Kidney epithelial cell (primary cell): ENCODE measurements at regions not wholly inside any gene's neighbourhood (a gene's known extent, or its start where the extent isn't known, plus 50 kb on each side); places are given as distances from the start of the nearest gene placed in this dataset.

Experiments used
- DNase-seq: peaks from one replicate; pipeline ENCODE4 v3.0.0-alpha.2; 2010; ENCODE audit warnings: low read depth
- H3K27me3 ChIP-seq: 2 replicates; pipeline ENCODE4 v1.6.0; 2011; ENCODE audit warnings: low read length; ENCODE audit not compliant: control insufficient read depth, insufficient read depth
- H3K36me3 ChIP-seq: 2 replicates; pipeline ENCODE4 v1.5.1; 2011; ENCODE audit warnings: low read length; ENCODE audit not compliant: control insufficient read depth, insufficient read depth
- H3K4me3 ChIP-seq: 2 replicates; pipeline ENCODE4 v1.5.1; 2011; ENCODE audit warnings: low read depth, mild to moderate bottlenecking, control low read depth, low read length
- TF ChIP-seq, protein P1 (sequence below): IDR thresholded peaks from 2 replicates; pipeline ENCODE4 v1.5.1; 2011; ENCODE audit warnings: mild to moderate bottlenecking, moderate library complexity, low read length, control low read depth, inconsistent platforms; ENCODE audit not compliant: insufficient read depth, poor library complexity, severe bottlenecking

GRCh38 chr4:179195887-179196286 lies 1753.7 kb upstream of the AGA start:
- Histone ChIP-seq H3K4me3 (no peak overlapping the region), H3K27me3 (no peaks in the 10 kb centered on the region), H3K36me3 (no peaks in the 10 kb centered on the region)
- DNase-seq: no peak
- TF ChIP-seq, protein P1, sequence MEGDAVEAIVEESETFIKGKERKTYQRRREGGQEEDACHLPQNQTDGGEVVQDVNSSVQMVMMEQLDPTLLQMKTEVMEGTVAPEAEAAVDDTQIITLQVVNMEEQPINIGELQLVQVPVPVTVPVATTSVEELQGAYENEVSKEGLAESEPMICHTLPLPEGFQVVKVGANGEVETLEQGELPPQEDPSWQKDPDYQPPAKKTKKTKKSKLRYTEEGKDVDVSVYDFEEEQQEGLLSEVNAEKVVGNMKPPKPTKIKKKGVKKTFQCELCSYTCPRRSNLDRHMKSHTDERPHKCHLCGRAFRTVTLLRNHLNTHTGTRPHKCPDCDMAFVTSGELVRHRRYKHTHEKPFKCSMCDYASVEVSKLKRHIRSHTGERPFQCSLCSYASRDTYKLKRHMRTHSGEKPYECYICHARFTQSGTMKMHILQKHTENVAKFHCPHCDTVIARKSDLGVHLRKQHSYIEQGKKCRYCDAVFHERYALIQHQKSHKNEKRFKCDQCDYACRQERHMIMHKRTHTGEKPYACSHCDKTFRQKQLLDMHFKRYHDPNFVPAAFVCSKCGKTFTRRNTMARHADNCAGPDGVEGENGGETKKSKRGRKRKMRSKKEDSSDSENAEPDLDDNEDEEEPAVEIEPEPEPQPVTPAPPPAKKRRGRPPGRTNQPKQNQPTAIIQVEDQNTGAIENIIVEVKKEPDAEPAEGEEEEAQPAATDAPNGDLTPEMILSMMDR: no peak

DNA sequence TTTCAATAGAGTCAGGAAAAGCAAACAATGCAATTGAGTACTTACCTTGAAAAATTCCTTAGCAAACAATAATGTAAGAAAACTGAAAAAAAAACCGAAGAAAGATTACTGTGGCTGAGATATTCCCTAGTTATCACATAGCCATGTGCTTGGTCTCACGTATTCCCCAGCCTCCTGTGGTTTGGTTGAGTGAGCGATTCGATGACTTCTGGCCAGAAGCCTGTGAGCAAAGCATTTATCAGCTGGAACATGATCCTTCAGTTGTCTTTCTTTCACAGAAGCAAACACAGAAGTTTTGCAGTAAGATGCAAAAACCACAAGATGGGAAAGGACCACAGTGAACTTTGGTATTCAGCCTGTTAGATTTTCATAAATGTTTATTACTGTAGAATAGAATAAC lies 1754.3 kb upstream of the AGA start:
- TF ChIP-seq, protein P1: no peak
- H3K4me3 ChIP-seq: no peak overlapping the region
- peak; percentile 5 for DNase-seq
- H3K36me3 ChIP-seq: no peaks in the 10 kb centered on the region
- no peaks in the 10 kb centered on the region for H3K27me3 ChIP-seq

- TF ChIP-seq, protein P1: no peak
- Histone ChIP-seq H3K27me3 (no peaks in the 10 kb centered on the region), H3K4me3 (no peak overlapping the region), H3K36me3 (no peaks in the 10 kb centered on the region)
- no peak for DNase-seq
Measured at GRCh38 chr4:179200681-179201080, 1758.4 kb upstream of the AGA start.

GRCh38 chr4:179225594-179225993 lies 1783.4 kb upstream of the AGA start:
- DNase-seq: no peak
- Histone ChIP-seq H3K27me3 (no peaks in the 10 kb centered on the region), H3K4me3 (no peak overlapping the region), H3K36me3 (no peaks in the 10 kb centered on the region)
- TF ChIP-seq, protein P1: no peak

DNA sequence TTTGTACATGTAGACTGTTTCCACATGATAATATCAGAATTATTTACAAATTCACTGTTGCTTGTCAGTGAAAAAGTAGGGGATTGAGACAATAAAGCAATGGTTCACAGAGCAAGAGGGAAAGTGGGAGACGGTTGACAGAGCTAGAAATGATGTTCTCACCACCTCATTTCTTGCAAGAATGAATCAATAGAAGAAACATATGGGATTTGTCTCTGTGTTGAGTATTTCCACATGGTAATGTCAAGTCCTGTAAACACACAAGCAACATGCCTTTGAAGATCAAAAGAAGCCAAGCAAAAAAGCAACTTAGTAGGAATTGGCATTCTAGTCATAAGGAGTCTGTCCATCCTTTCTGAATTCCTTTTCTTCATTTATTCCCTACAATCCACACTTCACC lies 1806.6 kb upstream of the AGA start:
- TF ChIP-seq, protein P1: no peak
- Histone ChIP-seq H3K27me3 (no peaks in the 10 kb centered on the region), H3K36me3 (no peaks in the 10 kb centered on the region), H3K4me3 (no peak overlapping the region)
- no peak for DNase-seq

- DNase-seq: no peak
- no peak overlapping the region for H3K4me3 ChIP-seq
- no peaks in the 10 kb centered on the region for H3K27me3 ChIP-seq
- TF ChIP-seq, protein P1: no peak
- no peaks in the 10 kb centered on the region for H3K36me3 ChIP-seq
Measured at GRCh38 chr4:179268791-179269190, 1826.6 kb upstream of the AGA start.
